Activated naive CD4-positive, alpha-beta T cell treated with anti-CD3 and anti-CD28 coated beads, Interleukin-2, amount 10 ng/mL, durations not matched to agents 7 days and 5 days (primary cell): ENCODE measurements at regions not wholly inside any gene's neighbourhood (a gene's known extent, or its start where the extent isn't known, plus 50 kb on each side); places are given as distances from the start of the nearest gene placed in this dataset.

Experiments
- CTCF ChIA-PET: fragments of 350-600 bp; sonication (Branson Sonifier 250); formaldehyde crosslinking; loops from one replicate; lab custom pipeline; 2021; ENCODE audit warnings: antibody characterized with exemption; lab: Charles Lee
- DNase-seq: peaks from one replicate; pipeline ENCODE4 v3.0.0-alpha.2; 2020
- H3K27ac Mint-ChIP-seq: one replicate; pipeline ENCODE4 v1.8.0; 2021; ENCODE audit warnings: mild to moderate bottlenecking, moderate library complexity, mixed read lengths
- H3K27me3 Mint-ChIP-seq: one replicate; pipeline ENCODE4 v1.8.0; 2021; ENCODE audit warnings: mild to moderate bottlenecking, mixed read lengths
- H3K36me3 Mint-ChIP-seq: one replicate; pipeline ENCODE4 v1.8.0; 2021; ENCODE audit warnings: mixed read lengths
- H3K4me1 Mint-ChIP-seq: one replicate; pipeline ENCODE4 v1.8.0; 2021; ENCODE audit warnings: mixed read lengths
- H3K4me3 Mint-ChIP-seq: one replicate; pipeline ENCODE4 v1.8.0; 2021; ENCODE audit warnings: mild to moderate bottlenecking, moderate library complexity, mixed read lengths
- H3K9me3 Mint-ChIP-seq: one replicate; pipeline ENCODE4 v1.8.0; 2021; ENCODE audit warnings: mixed read lengths

- peak overlapping the region; percentile 92 for H3K27ac Mint-ChIP-seq
- DNase-seq: peak; percentile 57
- no peaks in the 10 kb centered on the region for H3K27me3 Mint-ChIP-seq
- peak overlapping the region; percentile 3 for H3K4me3 Mint-ChIP-seq
- peaks cover 67% of the 10 kb centered on the region for H3K4me1 Mint-ChIP-seq
- CTCF ChIA-PET: interaction anchor here (0.9 to 1.0 kb wide), 2 partner anchors 17 to 416 kb away, joined by 5 read pairs; no protein-coding TSS in a partner anchor
- peaks cover 12% of the 10 kb centered on the region for H3K36me3 Mint-ChIP-seq
- peaks cover 5% of the 10 kb centered on the region for H3K9me3 Mint-ChIP-seq
Observed at GRCh38 chr1:228810878-228811711, 75.8 kb downstream of the RHOU start.

GRCh38 chr1:228811712-228812305, 76.5 kb downstream of the RHOU start:
- no peaks in the 10 kb centered on the region for H3K27me3 Mint-ChIP-seq
- H3K4me1 Mint-ChIP-seq: peaks cover 60% of the 10 kb centered on the region
- H3K4me3 Mint-ChIP-seq: no peak overlapping the region
- CTCF ChIA-PET: interaction anchor here (0.9 to 1.0 kb wide), 2 partner anchors 18 to 415 kb away, joined by 5 read pairs; no protein-coding TSS in a partner anchor
- peaks cover 9% of the 10 kb centered on the region for H3K36me3 Mint-ChIP-seq
- no peak for DNase-seq
- peak overlapping the region; percentile 92 for H3K27ac Mint-ChIP-seq
- H3K9me3 Mint-ChIP-seq: peaks cover 6% of the 10 kb centered on the region

GRCh38 chr1:228812961-228813360, 77.7 kb downstream of the RHOU start:
- Mint-ChIP-seq H3K9me3 (peaks cover 11% of the 10 kb centered on the region), H3K27me3 (no peaks in the 10 kb centered on the region), H3K4me1 (peaks cover 51% of the 10 kb centered on the region), H3K27ac (no peak overlapping the region), H3K36me3 (peaks cover 8% of the 10 kb centered on the region), H3K4me3 (no peak overlapping the region)
- CTCF ChIA-PET: no interaction called here
- no peak for DNase-seq

DNA sequence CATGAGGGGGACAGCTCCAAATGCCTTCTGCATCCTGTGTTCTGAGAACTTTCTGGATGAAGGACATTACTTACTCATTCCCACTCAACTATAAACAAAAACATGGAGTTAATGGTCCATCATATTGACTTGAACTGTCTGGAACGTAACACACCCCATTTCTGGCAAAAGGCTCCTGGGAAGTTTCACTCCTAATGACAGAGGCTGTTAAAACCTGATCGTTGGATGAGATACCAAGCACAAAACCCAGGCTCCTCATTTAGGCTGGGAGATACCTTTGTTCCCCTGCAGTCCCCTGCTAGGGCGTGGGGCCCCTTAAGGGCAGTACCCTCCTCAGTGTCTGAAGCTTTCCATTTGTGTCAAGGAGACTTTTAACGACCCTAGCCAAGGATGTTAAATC, 78.9 kb downstream of the RHOU start:
- H3K27ac Mint-ChIP-seq: no peak overlapping the region
- peaks cover 7% of the 10 kb centered on the region for H3K36me3 Mint-ChIP-seq
- H3K27me3 Mint-ChIP-seq: no peaks in the 10 kb centered on the region
- H3K4me3 Mint-ChIP-seq: no peak overlapping the region
- CTCF ChIA-PET: no interaction called here
- no peak for DNase-seq
- H3K9me3 Mint-ChIP-seq: peaks cover 12% of the 10 kb centered on the region
- peaks cover 39% of the 10 kb centered on the region for H3K4me1 Mint-ChIP-seq

DNA sequence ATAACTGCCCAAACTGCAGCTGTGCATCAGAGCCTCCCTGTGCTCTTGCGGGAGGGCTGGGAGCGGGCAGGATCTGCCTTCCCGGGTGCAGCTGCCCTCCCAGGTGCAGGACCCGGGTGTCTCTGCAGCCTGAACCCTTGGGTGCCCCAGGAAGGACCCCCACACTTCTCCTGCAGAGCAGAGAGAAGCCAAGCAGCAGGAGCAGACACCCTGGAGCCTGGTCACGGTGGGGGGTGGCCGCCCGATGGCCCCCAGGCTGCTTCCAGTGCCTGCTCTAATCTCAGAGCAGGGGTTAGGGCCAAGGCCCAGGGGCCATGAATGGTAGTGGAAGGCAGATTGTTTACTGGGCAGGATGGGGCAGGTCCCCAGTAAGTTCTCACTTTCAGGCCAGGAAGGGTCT, 83.0 kb downstream of the RHOU start:
- H3K4me3 Mint-ChIP-seq: no peak overlapping the region
- H3K4me1 Mint-ChIP-seq: no peaks in the 10 kb centered on the region
- H3K27ac Mint-ChIP-seq: no peak overlapping the region
- H3K27me3 Mint-ChIP-seq: peaks cover 6% of the 10 kb centered on the region
- peaks cover 7% of the 10 kb centered on the region for H3K9me3 Mint-ChIP-seq
- no peak for DNase-seq
- CTCF ChIA-PET: no interaction called here
- H3K36me3 Mint-ChIP-seq: peaks cover 2% of the 10 kb centered on the region

DNA sequence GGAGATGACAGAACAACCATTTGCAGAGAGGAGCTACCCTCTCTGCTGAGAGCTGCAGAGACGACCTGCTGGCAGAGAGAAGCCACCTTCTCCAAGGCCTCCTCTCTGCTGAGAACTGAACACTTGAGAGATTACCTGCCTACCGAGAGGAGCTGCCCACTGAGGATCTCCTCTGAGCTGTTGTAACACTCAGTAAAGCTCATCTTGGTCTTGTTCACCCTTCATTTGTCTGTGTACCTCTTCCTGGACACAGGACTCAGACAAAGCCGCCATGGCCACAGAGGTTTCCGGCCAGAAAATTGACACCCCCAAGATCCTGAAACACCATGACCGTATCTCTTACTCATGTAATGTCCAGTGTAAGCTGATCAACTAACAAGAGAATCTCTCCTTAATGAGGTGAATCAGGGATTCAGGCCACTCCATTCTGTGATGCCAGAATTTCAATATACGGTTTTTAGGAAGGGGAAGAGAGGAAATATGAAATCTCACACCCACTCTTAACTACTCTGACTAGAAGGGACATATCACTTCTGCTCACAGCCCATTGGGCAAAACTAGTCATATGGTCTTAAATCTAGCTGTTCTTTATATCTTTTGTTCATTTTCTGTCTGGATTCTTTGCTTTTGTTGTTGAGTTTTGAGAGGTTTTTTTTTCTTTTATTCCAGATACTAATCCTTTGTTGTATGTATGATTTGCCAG, 83.8 kb downstream of the RHOU start:
- no peak for DNase-seq
- H3K9me3 Mint-ChIP-seq: peaks cover 7% of the 10 kb centered on the region
- no peak overlapping the region for H3K27ac Mint-ChIP-seq
- H3K36me3 Mint-ChIP-seq: peaks cover 2% of the 10 kb centered on the region
- H3K27me3 Mint-ChIP-seq: peaks cover 6% of the 10 kb centered on the region
- no peaks in the 10 kb centered on the region for H3K4me1 Mint-ChIP-seq
- no peak overlapping the region for H3K4me3 Mint-ChIP-seq
- CTCF ChIA-PET: no interaction called here

DNA sequence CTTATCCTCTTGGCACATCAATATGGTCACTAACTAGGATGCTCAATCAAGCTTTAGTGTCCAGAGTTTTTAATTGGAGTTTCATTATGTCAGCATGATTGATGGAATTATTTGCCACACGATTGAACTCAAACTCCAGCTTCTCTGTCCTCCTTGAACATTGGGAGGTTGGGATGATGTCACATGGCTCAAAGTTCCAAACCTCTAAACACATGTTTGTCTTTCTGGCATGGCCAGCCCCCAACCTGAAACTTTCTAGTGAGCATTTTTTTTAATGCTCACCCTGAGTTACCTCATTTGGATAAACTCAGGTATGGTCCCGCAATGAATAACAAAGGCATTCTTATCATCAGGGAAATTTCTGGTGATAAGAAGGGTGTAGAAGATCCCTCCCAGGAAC, 86.0 kb downstream of the RHOU start:
- Mint-ChIP-seq H3K4me3 (no peak overlapping the region), H3K9me3 (peaks cover 7% of the 10 kb centered on the region), H3K27me3 (peaks cover 10% of the 10 kb centered on the region), H3K27ac (no peak overlapping the region), H3K36me3 (peaks cover 5% of the 10 kb centered on the region), H3K4me1 (peaks cover 12% of the 10 kb centered on the region)
- CTCF ChIA-PET: no interaction called here
- no peak for DNase-seq

DNA sequence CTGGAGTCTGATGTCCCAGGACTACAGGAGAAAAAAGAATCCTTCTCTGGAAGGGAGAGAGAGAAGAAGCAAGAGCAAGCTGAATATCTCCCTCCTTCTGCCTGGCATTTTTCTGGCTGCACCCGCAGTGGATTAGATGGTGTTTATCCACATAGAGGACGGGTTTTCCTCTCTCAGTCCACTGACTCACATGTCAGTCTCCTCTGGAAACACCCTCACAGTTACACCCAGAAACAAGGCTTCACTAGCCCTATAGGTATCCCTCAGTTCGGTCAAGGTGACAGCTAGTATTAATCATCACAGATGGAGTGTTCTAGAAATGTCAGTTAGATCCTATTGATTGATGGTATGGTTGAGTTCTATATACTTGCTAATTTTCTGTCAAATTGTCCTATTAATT, 87.9 kb downstream of the RHOU start:
- DNase-seq: no peak
- no peak overlapping the region for H3K4me3 Mint-ChIP-seq
- H3K4me1 Mint-ChIP-seq: peaks cover 31% of the 10 kb centered on the region
- CTCF ChIA-PET: no interaction called here
- no peak overlapping the region for H3K27ac Mint-ChIP-seq
- peaks cover 1% of the 10 kb centered on the region for H3K9me3 Mint-ChIP-seq
- peaks cover 10% of the 10 kb centered on the region for H3K27me3 Mint-ChIP-seq
- peaks cover 5% of the 10 kb centered on the region for H3K36me3 Mint-ChIP-seq

GRCh38 chr1:228824366-228824765, 89.1 kb downstream of the RHOU start:
- H3K27ac Mint-ChIP-seq: no peak overlapping the region
- H3K4me1 Mint-ChIP-seq: peaks cover 40% of the 10 kb centered on the region
- CTCF ChIA-PET: no interaction called here
- no peak for DNase-seq
- peaks cover 5% of the 10 kb centered on the region for H3K36me3 Mint-ChIP-seq
- peaks cover 10% of the 10 kb centered on the region for H3K27me3 Mint-ChIP-seq
- no peak overlapping the region for H3K4me3 Mint-ChIP-seq
- H3K9me3 Mint-ChIP-seq: no peaks in the 10 kb centered on the region

DNA sequence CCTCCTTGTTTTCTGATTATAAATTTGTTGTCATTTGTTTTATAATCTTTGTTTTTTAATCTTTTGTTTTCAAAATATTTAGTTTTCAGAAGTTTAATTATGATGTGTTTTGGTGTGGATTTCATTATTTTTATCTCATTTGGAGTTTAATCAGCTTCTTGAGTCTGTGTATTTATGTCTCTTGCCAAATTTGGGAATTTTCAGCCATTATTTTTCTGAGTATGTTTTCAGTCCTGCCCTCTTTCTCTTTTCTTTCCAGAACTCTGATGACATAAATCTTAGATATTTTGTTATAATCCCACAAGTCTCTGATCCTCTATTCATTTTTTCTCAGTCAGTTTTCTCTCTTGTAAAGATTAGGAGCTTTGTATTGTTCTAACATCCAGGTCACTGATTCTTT, 89.8 kb downstream of the RHOU start:
- Mint-ChIP-seq H3K9me3 (no peaks in the 10 kb centered on the region), H3K4me3 (no peak overlapping the region), H3K36me3 (peaks cover 4% of the 10 kb centered on the region), H3K27me3 (peaks cover 10% of the 10 kb centered on the region), H3K4me1 (peaks cover 46% of the 10 kb centered on the region), H3K27ac (no peak overlapping the region)
- DNase-seq: no peak
- CTCF ChIA-PET: interaction anchor here (0.9 kb wide), 1 partner anchor 32 kb away, joined by 4 read pairs; no protein-coding TSS in a partner anchor

DNA sequence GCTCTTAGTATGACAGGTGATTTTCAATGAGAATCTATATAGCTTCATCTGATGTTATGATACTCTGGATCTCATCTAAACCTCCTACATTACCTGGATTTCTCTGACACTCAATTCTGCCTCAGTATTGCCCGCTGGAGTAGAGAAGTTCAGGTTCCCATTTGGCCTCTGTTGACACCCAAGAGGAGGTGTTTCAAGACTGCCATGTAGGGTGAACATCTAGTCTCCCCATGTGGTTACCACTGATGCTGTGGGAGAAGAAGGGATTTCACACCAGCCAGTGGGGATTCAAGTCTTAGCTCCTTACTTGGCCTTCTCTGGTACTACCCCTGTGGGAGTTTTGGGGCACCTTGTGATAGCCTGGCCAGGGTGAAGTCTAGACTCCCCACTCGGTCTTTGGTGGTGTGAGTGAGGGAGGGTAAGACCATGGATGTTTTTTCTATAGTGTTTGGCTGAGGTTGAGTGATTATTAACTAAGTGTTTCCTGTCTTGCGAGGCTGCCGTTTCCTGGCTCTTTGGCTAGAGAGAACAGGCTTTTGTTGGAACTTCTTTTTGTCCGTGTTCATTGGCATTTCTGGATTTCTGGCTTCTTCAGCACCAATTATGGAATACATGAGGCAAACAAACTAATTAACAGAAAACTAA, 90.7 kb downstream of the RHOU start:
- CTCF ChIA-PET: interaction anchor here (0.6 to 1.1 kb wide), 3 partner anchors 21 to 33 kb away, joined by 3 to 4 read pairs (median 3); no protein-coding TSS in a partner anchor
- Mint-ChIP-seq H3K36me3 (peaks cover 4% of the 10 kb centered on the region), H3K9me3 (no peaks in the 10 kb centered on the region), H3K4me3 (no peak overlapping the region), H3K27me3 (peaks cover 10% of the 10 kb centered on the region), H3K27ac (peak overlapping the region; percentile 79), H3K4me1 (peaks cover 54% of the 10 kb centered on the region)
- no peak for DNase-seq

DNA sequence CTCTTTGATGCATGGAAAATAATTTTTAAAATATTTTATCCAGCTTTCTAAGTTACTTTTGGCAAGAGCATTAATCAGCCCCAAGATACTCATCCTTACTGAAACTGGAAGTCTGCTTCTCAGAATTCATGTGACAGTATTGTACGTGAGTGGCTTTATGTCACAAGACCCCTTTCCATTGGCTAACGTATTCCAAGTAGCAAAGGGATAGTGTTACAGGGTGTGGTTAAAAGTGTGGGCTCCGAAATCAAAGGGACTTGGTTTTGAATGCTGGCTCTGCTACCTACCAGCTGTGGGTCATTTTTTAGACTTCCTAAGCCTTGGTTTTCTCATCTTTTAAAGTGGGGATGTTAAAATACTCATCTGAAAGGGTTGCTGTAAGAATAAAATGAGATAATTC, 91.7 kb downstream of the RHOU start:
- Mint-ChIP-seq H3K4me3 (no peak overlapping the region), H3K27me3 (peaks cover 10% of the 10 kb centered on the region), H3K9me3 (no peaks in the 10 kb centered on the region), H3K36me3 (peaks cover 4% of the 10 kb centered on the region), H3K27ac (peak overlapping the region; percentile 79), H3K4me1 (peaks cover 65% of the 10 kb centered on the region)
- CTCF ChIA-PET: interaction anchor here (1.0 kb wide), 1 partner anchor 64 kb away, joined by 3 read pairs; no protein-coding TSS in a partner anchor
- no peak for DNase-seq

DNA sequence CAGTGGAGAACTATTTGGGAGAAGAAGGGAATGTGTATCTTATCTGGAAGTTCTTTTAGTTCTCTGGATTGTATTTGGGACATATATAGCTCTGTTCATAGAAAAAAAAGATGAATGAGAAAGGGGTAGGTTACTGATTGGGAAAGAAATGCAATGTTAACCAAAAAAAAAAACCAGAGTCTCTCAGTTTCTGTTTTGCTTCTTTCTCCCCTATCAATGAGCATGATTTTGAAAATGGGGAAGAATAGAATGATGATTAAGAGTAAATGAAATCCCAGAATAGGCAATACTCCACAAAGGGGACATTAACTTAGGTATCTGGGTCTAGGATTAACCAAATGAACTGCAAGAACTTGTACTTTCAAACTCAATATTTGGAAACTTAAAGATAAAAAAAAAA, 92.9 kb downstream of the RHOU start:
- Mint-ChIP-seq H3K27ac (peak overlapping the region; percentile 30), H3K27me3 (peaks cover 5% of the 10 kb centered on the region), H3K4me1 (peaks cover 71% of the 10 kb centered on the region), H3K4me3 (no peak overlapping the region), H3K9me3 (no peaks in the 10 kb centered on the region), H3K36me3 (peaks cover 4% of the 10 kb centered on the region)
- CTCF ChIA-PET: interaction anchor here (0.6 to 1.2 kb wide), 2 partner anchors 79 to 182 kb away, joined by 3 to 4 read pairs; no protein-coding TSS in a partner anchor
- DNase-seq: no peak
